HL-60 (cell line): ENCODE measurements at regions not wholly inside any gene's neighbourhood (a gene's known extent, or its start where the extent isn't known, plus 50 kb on each side); places are given as distances from the start of the nearest gene placed in this dataset.
"Not testable (repeated sequence)": the region's sequence is repeated elsewhere in the genome, so short reads cannot be mapped to it uniquely, and the experiment has no call there.

Experiments used
- DNase-seq, 2 experiments: peaks; one replicate each; pipeline ENCODE4 v3.0.0-alpha.2; 2010 to 2020; ENCODE audit warnings: low read depth in 1 of 2, low spot score in 1 of 2
- H3K27ac ChIP-seq: fragments of 250-450 bp; sonication (Bioruptor Pico); replicated peaks from 2 replicates; pipeline ENCODE4 v1.5.1; 2020; ENCODE audit warnings: mild to moderate bottlenecking, moderate library complexity
- H3K27me3 ChIP-seq: fragments of 250-450 bp; sonication (Bioruptor Pico); 2 replicates; pipeline ENCODE4 v1.5.1; 2021; ENCODE audit warnings: mild to moderate bottlenecking, moderate library complexity; ENCODE audit not compliant: insufficient read depth, poor library complexity, severe bottlenecking
- H3K4me3 ChIP-seq: replicated peaks from 2 replicates; pipeline ENCODE4 v1.5.1; 2011; ENCODE audit warnings: mild to moderate bottlenecking, control low read depth, low read length; ENCODE audit not compliant: insufficient read depth
- GABPA ChIP-seq: IDR thresholded peaks from 2 replicates; pipeline ENCODE4 v1.6.1; 2012; ENCODE audit warnings: low read depth
- POLR2AphosphoS5 ChIP-seq: IDR thresholded peaks from 2 replicates; pipeline ENCODE4 v1.6.1; 2012; ENCODE audit warnings: low read depth
- SPI1 ChIP-seq: IDR thresholded peaks from 2 replicates; pipeline ENCODE4 v1.6.1; 2012; ENCODE audit warnings: low read depth, mild to moderate bottlenecking, borderline replicate concordance
- TF ChIP-seq, protein P1 (sequence below): IDR thresholded peaks from 2 replicates; pipeline ENCODE4 v1.6.1; 2012; ENCODE audit warnings: low read depth; ENCODE audit not compliant: insufficient replicate concordance
- TF ChIP-seq, protein P2 (sequence below): IDR thresholded peaks from one replicate; pipeline ENCODE4 v1.5.1; 2011; ENCODE audit warnings: low read length, control low read depth, inconsistent platforms; ENCODE audit not compliant: insufficient read depth

DNA sequence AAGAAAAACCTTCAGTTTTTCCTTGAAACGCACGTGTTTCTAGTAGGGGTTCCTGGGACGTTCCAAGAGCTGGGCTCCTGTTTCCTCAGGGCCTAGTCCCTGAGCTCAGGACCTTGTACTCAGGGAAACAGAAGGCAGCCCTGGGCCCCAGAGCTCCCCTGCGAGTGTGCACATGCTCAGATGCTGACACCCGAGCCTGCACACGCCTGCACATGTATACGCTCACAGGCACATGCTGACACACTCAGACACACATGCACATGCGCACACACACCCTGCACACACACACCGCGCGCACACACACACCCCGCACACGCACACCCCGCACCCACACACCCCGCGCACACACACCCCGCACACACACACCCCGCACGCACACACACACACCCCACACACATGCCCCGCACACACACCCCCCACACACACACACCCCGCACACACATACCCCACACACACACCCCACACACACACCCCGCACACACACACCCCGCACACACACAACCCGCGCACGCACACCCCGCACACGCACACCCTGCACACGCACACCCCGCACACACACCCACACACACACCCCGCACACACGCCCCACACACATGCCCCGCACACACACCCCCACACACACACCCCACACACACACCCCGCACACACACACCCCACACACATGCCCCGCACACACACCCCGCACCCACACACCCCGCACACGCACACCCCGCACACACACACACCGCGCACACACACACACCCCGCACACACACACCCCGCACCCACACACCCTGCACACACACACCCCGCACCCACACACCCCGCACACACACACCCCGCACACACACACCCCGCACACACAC is 52.2 kb downstream of the CALML3 start:
- H3K27ac ChIP-seq = no peak overlapping the region
- TF ChIP-seq GABPA = no peak
- TF ChIP-seq, protein P1, sequence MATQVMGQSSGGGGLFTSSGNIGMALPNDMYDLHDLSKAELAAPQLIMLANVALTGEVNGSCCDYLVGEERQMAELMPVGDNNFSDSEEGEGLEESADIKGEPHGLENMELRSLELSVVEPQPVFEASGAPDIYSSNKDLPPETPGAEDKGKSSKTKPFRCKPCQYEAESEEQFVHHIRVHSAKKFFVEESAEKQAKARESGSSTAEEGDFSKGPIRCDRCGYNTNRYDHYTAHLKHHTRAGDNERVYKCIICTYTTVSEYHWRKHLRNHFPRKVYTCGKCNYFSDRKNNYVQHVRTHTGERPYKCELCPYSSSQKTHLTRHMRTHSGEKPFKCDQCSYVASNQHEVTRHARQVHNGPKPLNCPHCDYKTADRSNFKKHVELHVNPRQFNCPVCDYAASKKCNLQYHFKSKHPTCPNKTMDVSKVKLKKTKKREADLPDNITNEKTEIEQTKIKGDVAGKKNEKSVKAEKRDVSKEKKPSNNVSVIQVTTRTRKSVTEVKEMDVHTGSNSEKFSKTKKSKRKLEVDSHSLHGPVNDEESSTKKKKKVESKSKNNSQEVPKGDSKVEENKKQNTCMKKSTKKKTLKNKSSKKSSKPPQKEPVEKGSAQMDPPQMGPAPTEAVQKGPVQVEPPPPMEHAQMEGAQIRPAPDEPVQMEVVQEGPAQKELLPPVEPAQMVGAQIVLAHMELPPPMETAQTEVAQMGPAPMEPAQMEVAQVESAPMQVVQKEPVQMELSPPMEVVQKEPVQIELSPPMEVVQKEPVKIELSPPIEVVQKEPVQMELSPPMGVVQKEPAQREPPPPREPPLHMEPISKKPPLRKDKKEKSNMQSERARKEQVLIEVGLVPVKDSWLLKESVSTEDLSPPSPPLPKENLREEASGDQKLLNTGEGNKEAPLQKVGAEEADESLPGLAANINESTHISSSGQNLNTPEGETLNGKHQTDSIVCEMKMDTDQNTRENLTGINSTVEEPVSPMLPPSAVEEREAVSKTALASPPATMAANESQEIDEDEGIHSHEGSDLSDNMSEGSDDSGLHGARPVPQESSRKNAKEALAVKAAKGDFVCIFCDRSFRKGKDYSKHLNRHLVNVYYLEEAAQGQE = no peak
- no peaks in the 10 kb centered on the region for H3K27me3 ChIP-seq
- DNase-seq = no peak
- H3K4me3 ChIP-seq = no peak overlapping the region

DNA sequence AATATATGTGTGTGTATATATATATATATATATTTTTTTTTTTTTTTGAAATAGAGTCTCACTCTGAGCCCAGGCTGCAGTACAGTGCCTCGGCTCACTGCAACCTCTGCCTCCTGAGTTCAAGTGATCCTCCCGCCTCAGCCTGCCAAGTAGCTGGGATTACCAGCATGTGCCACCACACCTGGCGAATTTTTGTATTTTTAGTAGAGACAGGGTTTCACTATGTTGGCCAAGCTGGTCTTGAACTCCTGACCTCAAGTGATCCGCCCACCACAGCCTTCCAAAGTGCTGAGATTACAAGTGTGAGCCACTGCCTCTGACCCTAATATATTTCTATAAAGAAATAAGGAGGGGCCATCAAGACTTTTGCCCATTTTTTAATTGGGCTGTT is 55.3 kb downstream of the CALML3 start:
- H3K27me3 ChIP-seq, H3K27ac ChIP-seq, H3K4me3 ChIP-seq, DNase-seq: not testable (repeated sequence)

DNA sequence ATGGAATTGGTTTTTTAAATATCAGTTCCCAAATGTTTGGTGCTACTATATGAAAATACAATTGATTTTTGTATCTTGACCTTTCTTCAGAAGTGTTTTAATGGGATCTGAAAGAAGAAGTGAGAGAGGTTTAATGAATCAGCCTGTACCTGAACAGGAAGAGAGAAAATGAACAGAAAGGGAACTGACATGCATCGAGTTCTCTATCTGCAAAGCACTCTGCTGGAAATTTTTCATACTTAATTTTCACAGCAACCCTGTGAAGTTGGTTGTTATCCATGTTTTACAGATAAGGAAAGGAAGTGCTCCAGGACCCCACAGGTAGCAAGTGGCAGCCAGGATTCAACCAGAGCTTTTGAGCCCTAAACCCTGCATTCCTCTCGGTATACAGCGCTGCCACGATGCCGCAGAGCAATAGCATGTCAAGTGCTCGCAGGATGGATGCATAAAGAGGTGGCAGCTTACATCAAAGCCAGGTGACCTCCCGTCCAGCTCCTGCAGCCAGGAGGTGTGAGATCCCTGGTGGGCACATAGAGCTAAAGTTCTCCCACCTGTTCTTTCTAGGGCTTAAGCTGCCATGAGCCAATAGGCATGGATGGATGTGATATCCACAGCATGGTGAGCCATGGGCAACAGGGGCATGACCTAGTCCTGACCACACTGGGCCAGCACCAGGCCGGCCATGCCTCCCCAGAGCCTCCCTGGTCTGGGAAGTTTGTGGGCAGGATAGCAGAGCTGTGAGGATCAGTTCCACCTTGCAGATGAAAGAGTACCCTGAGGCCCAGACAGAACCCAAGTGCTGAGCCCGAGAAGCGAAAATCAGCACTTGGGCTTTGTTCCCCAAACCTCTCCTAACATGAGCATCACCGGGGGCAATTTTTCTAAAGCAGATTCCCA is 57.2 kb downstream of the CALML3 start:
- H3K27ac ChIP-seq = no peak overlapping the region
- H3K27me3 ChIP-seq = no peaks in the 10 kb centered on the region
- TF ChIP-seq, protein P2, sequence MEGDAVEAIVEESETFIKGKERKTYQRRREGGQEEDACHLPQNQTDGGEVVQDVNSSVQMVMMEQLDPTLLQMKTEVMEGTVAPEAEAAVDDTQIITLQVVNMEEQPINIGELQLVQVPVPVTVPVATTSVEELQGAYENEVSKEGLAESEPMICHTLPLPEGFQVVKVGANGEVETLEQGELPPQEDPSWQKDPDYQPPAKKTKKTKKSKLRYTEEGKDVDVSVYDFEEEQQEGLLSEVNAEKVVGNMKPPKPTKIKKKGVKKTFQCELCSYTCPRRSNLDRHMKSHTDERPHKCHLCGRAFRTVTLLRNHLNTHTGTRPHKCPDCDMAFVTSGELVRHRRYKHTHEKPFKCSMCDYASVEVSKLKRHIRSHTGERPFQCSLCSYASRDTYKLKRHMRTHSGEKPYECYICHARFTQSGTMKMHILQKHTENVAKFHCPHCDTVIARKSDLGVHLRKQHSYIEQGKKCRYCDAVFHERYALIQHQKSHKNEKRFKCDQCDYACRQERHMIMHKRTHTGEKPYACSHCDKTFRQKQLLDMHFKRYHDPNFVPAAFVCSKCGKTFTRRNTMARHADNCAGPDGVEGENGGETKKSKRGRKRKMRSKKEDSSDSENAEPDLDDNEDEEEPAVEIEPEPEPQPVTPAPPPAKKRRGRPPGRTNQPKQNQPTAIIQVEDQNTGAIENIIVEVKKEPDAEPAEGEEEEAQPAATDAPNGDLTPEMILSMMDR = no peak
- TF ChIP-seq GABPA = no peak
- no peak for TF ChIP-seq SPI1
- no peak for TF ChIP-seq POLR2AphosphoS5
- TF ChIP-seq, protein P1 = no peak
- peak in 1 of 2 experiments; percentile 12 for DNase-seq
- H3K4me3 ChIP-seq = no peak overlapping the region

DNA sequence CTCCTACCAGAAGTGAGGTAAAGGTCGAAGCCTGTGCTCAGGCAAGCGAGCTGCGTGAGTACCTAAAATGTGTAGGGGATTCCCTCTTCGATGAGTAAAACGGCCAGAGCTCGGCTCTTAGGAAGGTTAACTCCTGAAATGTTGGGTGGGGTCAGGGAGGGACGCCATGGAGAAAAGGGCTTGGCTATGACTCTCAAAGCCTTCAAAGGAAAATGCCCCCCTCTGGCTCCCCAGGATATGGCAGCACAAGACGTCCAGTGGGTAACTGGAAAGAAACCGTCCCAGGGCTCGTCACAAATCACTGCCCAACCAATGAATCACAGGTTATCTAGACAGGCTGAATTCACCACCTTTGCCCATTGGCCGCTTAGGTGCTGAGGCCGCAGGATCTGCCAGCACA is 58.0 kb downstream of the CALML3 start:
- Histone ChIP-seq H3K27me3 (no peaks in the 10 kb centered on the region), H3K27ac (no peak overlapping the region), H3K4me3 (no peak overlapping the region)
- no peak for DNase-seq
- TF ChIP-seq GABPA (no peak), SPI1 (no peak), POLR2AphosphoS5 (no peak)
- TF ChIP-seq, protein P1 = no peak
- TF ChIP-seq, protein P2 = no peak
